GM19455 (cell line): ENCODE measurements at regions not wholly inside any gene's neighbourhood (a gene's known extent, or its start where the extent isn't known, plus 50 kb on each side); places are given as distances from the start of the nearest gene placed in this dataset.

Source experiments
- ATAC-seq: cut with Tn5 transposase; IDR thresholded peaks from one replicate; pipeline ENCODE4 v1.9.1; 2021; ENCODE audit not compliant: unreplicated experiment

- no peak for ATAC-seq
These were observed 97.6 kb upstream of the ALDH1A3 start for GRCh38 chr15:100781961-100782530.

- no peak for ATAC-seq
These were observed 96.3 kb upstream of the ALDH1A3 start for GRCh38 chr15:100783291-100783690.

DNA sequence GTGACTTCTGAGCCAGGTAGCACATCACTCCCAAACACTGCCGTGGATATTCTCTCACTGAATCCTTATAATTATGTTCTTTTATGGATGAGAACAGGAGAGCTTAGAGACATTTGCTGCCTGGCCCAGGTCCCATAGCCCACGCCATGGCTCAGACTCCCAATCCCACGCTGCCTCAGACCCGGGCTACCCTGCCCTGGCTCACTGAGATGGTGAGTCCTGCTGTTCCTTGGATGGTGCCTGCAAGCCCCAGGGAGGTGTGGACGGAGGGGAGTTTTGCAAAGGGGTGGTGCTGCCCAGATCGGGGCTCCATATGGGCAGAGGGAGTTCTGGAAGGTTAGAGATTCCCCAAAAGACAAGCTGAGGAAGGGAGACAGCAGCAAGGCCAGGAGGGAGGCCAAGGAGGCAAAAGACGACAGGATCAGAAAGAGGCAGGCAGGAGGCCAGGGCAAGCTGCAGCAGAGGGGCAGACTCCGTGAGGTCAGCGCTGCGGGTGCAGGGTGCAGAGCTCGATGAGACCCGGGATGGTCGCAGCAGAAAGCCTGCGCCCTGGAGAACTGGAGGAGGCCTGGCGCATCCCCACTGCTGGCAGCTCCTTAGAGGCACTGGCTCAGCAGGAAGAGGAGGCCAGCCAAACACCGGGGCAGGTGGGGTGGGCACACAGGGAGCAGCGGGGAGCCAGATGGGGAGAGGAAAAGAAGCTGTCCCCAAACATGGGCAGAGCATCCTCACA, 95.7 kb upstream of the ALDH1A3 start:
- no peak for ATAC-seq

DNA sequence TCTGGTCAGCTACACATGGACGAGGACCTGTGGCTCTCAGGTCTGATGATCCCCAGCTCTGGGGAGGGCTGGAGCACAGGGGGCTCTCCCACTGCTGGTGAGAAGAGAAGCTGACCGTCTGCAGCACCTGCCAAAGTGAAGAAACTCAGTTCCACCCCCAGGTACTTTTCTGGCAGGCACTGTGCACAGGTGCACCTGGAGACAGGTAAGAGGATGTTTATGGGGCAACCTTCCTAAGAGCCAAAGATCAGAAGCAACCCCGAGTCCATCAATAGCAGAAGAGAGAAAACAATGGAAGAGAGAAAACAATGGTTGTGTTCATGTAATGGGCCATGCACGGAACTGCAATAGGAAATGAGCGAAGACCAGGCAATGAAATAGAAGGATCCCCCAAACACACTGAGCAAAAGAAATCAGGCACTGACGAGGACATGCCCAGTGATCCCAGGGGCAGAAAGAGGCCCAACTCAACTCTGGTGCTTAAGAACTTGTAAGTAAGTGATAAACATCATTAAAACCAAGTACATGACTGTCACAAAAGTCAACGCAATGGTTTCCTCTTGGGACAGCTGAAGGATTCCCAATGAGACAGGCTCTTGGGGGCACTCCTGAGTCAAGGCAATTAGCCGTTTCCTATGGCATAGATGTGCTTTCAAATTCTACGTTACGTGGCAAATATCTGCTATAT, 95.0 kb upstream of the ALDH1A3 start:
- ATAC-seq, result no peak

GRCh38 chr15:100785181-100786138, 94.2 kb upstream of the ALDH1A3 start:
- no peak for ATAC-seq

GRCh38 chr15:100786139-100786531, 93.5 kb upstream of the ALDH1A3 start:
- no peak for ATAC-seq

DNA sequence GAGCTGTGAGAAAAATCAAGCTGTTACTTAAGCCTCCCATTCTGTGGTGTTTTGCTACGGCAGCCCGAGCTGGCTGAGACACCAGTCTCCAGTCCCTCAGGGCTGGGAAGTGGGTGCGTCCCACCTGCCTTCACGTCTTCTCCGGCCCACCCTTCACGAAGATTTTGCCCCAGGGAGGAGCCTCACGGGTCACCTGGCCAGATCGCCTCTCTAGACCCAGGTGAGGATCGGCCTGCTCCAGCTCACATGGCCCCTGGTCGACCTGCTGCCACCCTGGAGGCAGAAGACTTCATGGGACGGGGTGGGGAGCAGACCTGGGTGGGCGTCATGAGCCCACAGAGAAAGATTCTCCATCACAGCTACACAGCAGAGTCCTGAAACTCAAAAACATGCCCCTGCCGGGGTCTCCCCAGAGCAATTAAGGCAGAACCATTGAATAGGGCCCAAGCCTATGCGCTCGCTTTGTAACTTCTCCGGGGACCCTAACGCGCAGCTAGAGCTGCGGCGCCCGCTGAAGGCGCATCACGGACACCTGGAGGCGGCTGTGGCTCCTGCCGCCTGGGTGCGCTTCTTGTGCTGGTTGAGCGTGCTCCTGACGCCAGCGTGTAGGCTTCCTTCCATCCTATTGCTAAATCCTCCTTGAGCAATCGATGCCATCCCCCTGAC, 92.6 kb upstream of the ALDH1A3 start:
- no peak for ATAC-seq

- no peak for ATAC-seq
These were observed 91.8 kb upstream of the ALDH1A3 start for GRCh38 chr15:100787567-100788417.

DNA sequence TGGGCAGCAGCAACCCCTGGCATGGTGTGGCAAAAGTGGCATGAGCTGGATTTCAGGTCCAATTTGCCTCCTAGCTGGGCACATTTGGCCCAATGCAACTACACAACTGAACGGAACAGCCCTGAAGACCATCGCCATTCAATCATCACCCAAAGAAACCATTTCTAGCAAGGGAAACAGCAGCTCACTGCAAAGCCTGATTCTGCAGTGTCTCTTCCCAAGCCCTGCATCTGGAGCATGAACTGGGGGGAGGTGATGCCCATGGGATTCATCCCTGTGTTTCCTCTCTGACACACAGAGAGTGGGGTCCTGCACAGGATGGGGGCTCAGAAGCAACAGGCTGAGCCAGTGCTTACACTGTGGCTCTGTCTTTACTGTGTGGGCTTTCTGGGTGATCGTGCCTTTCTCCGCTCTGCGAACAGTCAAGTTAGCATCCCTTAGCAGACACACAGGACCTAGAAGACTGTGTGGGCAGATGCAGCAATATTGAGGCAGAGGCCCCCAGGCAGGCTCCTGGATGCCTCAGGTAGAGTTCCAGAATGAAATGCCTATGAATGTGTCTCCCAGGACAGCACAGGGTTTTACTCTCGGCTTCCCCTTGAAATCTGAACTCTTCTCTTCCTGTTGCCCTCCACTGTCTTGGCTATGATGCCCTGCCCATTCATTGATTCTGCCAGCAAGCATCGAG, 91.1 kb upstream of the ALDH1A3 start:
- ATAC-seq, result no peak

DNA sequence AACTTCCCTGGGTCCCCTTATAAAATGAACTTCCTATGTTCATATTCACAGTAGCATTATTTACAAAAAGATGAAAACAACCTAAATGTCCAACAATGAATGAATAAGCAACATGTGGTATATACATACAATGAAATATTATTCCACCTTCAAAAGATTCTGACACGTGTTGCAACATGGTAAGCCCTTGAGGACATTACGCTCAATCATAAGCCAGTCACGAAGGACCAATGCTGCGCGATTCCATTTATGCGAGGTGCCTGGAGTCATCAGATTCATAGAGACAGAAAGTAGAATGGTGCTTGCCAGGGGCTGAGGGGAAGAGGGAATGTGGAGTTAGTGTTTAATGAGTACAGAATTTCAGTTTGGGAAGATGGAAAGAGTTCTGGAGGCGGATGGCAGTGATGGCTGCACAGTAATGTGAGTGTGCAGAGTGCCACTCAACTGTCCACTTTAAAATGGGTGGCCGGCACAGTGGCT, 88.8 kb upstream of the ALDH1A3 start:
- ATAC-seq, result no peak

DNA sequence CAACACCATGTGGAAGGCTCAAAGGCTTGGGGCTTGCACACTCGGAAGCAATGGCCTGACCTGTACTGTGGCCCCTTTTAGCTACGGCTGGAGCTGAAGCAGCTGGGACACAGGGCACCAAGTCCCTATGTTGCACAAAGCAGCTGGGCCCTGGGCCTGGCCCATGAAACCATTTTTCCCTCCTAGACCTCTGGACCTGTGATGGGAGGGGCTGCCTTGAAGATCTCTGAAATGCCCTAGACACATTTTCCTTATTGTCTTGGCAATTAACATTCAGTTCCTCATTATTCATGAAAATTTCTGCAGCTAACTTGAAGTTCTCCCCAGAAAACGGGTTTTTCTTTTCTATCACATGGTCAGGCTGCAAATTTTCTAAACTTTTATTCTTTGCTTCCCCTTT, 85.6 kb upstream of the ALDH1A3 start:
- no peak for ATAC-seq

DNA sequence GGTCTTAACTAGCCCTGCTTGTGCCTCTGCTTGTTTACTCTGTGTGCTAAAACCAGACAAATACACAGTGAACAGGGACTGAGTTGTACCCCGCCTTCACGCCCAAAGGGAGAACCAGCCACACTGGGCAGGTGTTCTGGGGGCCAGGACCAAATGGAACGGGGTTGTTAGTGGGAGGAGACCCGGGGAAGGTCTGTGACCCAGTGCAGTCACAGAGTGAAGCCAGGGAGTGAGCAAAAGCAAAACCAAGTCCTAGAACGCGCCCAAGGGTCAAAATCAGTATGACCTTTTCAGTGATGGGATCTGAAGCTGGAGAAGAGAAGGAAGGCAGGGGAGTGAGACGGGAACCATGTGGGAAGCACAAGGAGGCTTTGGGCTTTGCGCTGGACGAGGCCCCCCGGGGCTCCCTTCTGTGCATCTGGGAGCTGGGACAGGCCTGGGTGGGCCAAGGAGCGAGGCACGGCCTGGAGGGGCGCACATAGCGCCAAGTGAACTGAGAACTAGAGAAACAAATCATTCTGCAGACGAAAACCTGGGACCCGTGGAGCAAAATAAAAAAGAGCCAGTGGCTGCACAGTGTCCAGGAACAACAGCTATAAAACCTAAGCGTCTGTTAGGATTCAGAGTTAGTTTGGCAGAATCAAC, 78.3 kb upstream of the ALDH1A3 start:
- ATAC-seq, result no peak

DNA sequence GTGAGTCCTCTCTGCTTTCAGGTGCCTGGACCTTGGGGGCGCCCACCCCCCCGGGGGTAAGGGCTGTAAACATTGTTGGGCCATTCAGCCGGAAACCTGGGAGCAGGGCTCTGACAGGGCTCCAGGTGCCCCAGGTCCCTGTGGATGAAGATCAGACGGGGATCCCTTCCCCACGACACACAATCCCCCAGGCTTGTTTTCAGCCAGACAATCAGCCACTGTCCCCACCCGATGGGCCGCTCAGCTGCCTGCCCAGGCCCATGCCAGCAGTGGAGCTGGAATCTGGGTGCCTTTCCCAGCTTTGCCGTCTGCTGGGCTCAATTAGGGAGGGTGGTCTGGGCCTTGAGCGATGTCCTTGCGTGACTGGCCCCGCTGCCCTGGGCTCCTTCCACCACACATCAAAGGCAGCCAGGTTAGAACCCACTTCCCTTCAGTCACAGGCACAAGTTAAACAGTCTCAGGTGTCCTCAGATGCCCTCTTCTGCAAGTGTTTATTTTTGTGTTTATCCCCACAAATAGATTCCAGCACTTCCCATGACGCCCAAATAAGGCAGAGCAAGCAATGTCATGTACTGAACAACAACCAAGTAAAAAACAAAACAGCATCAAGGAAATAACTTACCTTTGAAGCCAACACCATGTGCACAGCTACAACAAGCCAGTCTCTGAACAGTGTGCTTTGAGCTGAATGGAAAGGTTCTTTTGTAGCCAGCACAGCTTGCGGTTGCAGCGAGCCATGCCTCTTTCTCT, 77.0 kb upstream of the ALDH1A3 start:
- no peak for ATAC-seq

GRCh38 chr15:100803171-100803440, 76.5 kb upstream of the ALDH1A3 start:
- ATAC-seq, result no peak

DNA sequence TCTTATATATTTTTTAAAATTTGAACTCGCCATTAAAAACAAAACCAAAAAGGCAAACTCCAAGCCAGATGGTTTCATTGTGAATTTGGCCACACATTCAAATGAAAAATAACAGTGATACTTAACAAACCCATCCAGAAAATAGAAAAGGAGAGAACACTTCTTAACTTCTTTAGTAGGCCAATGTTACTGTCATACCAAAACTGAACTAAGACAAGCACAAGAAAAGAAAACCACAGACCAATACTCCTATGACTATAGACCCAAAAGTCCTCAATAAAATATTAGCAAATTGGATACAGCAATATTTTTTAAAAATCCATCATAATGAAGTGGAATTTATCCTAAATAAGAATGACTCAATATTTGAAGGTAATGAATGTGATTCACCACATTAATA, 73.5 kb upstream of the ALDH1A3 start:
- ATAC-seq, result no peak

GRCh38 chr15:100807028-100807427, 72.6 kb upstream of the ALDH1A3 start:
- no peak for ATAC-seq

DNA sequence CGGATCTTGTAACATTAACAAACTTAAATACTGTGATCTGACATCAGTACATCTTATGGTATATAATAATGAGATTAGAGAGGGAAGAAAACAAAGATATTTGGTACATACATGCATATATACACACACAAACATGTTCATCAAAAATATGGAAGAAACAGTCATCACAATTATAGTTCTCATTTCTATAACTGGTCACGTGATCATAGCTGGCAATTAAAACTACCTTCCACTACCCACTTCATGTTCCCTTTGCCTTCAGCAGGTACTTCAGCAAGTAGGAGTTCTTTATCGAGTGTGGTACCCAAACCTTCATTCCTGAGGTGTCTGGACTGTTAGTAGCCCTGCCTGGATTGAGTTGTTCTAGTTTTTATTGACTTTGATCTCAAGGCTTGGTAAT, 70.9 kb upstream of the ALDH1A3 start:
- no peak for ATAC-seq

- no peak for ATAC-seq
These were observed 70.5 kb upstream of the ALDH1A3 start for GRCh38 chr15:100809151-100809550.
